ENCODE measurements at regions not wholly inside any gene's neighbourhood (a gene's known extent, or its start where the extent isn't known, plus 50 kb on each side); places are given as distances from the start of the nearest gene placed in this dataset.

DNA sequence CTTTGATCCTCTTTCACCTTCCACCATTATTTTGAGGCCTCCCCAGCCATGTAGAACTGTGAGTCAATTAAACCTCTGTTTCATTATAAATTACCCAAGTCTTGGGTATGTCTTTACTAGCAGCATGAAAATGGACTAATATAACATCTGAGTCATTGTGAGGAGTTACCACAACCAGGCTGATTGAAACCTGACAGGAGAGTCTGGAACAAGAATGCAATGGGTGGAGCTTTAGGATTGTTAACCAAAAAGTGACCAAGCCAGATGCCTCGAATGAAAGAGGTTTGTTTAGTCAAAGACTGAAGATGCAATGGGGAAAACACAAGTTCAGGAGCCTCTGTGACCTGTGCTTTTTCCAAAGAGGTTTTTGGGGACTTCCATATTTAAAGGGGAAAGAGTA, 659.0 kb downstream of the SLITRK6 start:
- no peak for TF ChIP-seq CTCF (IDR thresholded peaks at IDR 0.05; ENCODE audit: insufficient read depth, low read length)
- no peak for TF ChIP-seq POLR2AphosphoS5 (IDR thresholded peaks at IDR 0.05; ENCODE audit: low read depth)
- TF ChIP-seq GABPA (IDR thresholded peaks at IDR 0.05; ENCODE audit: low read depth), result no peak
